CD4-positive, alpha-beta T cell treated with Interferon alpha-2 for 1 hour (primary cell): ENCODE measurements at regions not wholly inside any gene's neighbourhood (a gene's known extent, or its start where the extent isn't known, plus 50 kb on each side); places are given as distances from the start of the nearest gene placed in this dataset.
"Not testable (repeated sequence)": the region's sequence is repeated elsewhere in the genome, so short reads cannot be mapped to it uniquely, and the experiment has no call there.

Experiments
- DNase-seq, 2 donors: peaks; one replicate each; pipeline ENCODE4 v3.0.0-alpha.2; 2020 to 2022

- no peak for DNase-seq
These were observed 50.0 kb downstream of the PTPRS start for GRCh38 chr19:5290336-5291262.

- no peak for DNase-seq
These were observed 51.3 kb downstream of the PTPRS start for GRCh38 chr19:5289060-5289990.

GRCh38 chr19:5288347-5288739, 52.3 kb downstream of the PTPRS start:
- no peak for DNase-seq

GRCh38 chr19:5287066-5287465, 53.5 kb downstream of the PTPRS start:
- DNase-seq = no peak

- DNase-seq = no peak
These were observed 54.1 kb downstream of the PTPRS start for GRCh38 chr19:5286465-5287029.

GRCh38 chr19:5285955-5286354, 54.7 kb downstream of the PTPRS start:
- no peak for DNase-seq

GRCh38 chr19:5285311-5285710, 55.3 kb downstream of the PTPRS start:
- DNase-seq = no peak

- DNase-seq = no peak
These were observed 57.7 kb downstream of the PTPRS start for GRCh38 chr19:5282901-5283300.

GRCh38 chr19:5281588-5281987, 59.0 kb downstream of the PTPRS start:
- no peak for DNase-seq

GRCh38 chr19:5275668-5276067, 64.9 kb downstream of the PTPRS start:
- not testable (repeated sequence) for DNase-seq

- DNase-seq = no peak
These were observed 66.8 kb downstream of the PTPRS start for GRCh38 chr19:5273782-5274181.

- DNase-seq = no peak
These were observed 69.5 kb downstream of the PTPRS start for GRCh38 chr19:5271145-5271544.

- DNase-seq = no peak
These were observed 70.7 kb downstream of the PTPRS start for GRCh38 chr19:5269926-5270325.

GRCh38 chr19:5269279-5269678, 71.3 kb downstream of the PTPRS start:
- DNase-seq = no peak

- no peak for DNase-seq
These were observed 71.8 kb downstream of the PTPRS start for GRCh38 chr19:5268801-5269200.

GRCh38 chr19:5265260-5265659, 75.4 kb downstream of the PTPRS start:
- no peak for DNase-seq

- no peak for DNase-seq
These were observed 76.2 kb downstream of the PTPRS start for GRCh38 chr19:5264453-5264852.

GRCh38 chr19:5263615-5264014, 77.0 kb downstream of the PTPRS start:
- no peak for DNase-seq

- DNase-seq = no peak
These were observed 77.9 kb downstream of the PTPRS start for GRCh38 chr19:5262721-5263120.

GRCh38 chr19:5261156-5261890, 79.3 kb downstream of the PTPRS start:
- no peak for DNase-seq

- no peak for DNase-seq
These were observed 80.1 kb downstream of the PTPRS start for GRCh38 chr19:5260381-5260967.

GRCh38 chr19:5259750-5260149, 80.9 kb downstream of the PTPRS start:
- DNase-seq = no peak
